Neuronal stem cell (in vitro differentiated cells): ENCODE measurements at regions not wholly inside any gene's neighbourhood (a gene's known extent, or its start where the extent isn't known, plus 50 kb on each side); places are given as distances from the start of the nearest gene placed in this dataset.

ENCODE experiments used
- DNase-seq: peaks from one replicate; pipeline ENCODE4 v3.0.0-alpha.2; 2013; ENCODE audit warnings: low spot score
- H2AFZ ChIP-seq: one replicate; pipeline ENCODE4 v1.6.1; 2013; ENCODE audit warnings: mild to moderate bottlenecking, low read length, inconsistent platforms
- H2AK5ac ChIP-seq: 2 replicates; pipeline ENCODE4 v1.6.1; 2013; ENCODE audit warnings: low read depth, mild to moderate bottlenecking, inconsistent platforms, low read length, moderate library complexity, mixed read lengths
- H2BK120ac ChIP-seq: 2 replicates; pipeline ENCODE4 v1.6.1; 2013; ENCODE audit warnings: low read depth, mild to moderate bottlenecking, inconsistent platforms, low read length, moderate library complexity, mixed read lengths
- H2BK12ac ChIP-seq: one replicate; pipeline ENCODE4 v1.6.1; 2013; ENCODE audit warnings: low read length, inconsistent platforms
- H2BK15ac ChIP-seq: 2 replicates; pipeline ENCODE4 v1.6.1; 2013; ENCODE audit warnings: mild to moderate bottlenecking, low read length, inconsistent platforms, mixed read lengths
- H2BK5ac ChIP-seq: one replicate; pipeline ENCODE4 v1.6.1; 2013; ENCODE audit warnings: inconsistent platforms, mild to moderate bottlenecking, low read length, moderate library complexity
- H3K14ac ChIP-seq: one replicate; pipeline ENCODE4 v1.6.1; 2013; ENCODE audit warnings: low read length, inconsistent platforms
- H3K18ac ChIP-seq: 2 replicates; pipeline ENCODE4 v1.6.1; 2013; ENCODE audit warnings: low read length, inconsistent platforms
- H3K23ac ChIP-seq: 2 replicates; pipeline ENCODE4 v1.6.1; 2013; ENCODE audit warnings: low read depth, mild to moderate bottlenecking, mixed read lengths, low read length, inconsistent platforms; ENCODE audit not compliant: poor library complexity
- H3K27ac ChIP-seq: replicated peaks from 3 replicates; pipeline ENCODE4 v1.5.1; 2013; ENCODE audit warnings: low read length, inconsistent platforms
- H3K27me3 ChIP-seq, 3 experiments: 2 replicates each; pipeline ENCODE4 v1.6.1; 2013; ENCODE audit warnings: low read length in 3 of 3, mild to moderate bottlenecking in 2 of 3, inconsistent platforms in 1 of 3, low read depth in 1 of 3, mixed read lengths in 1 of 3, moderate library complexity in 1 of 3; ENCODE audit not compliant: control insufficient read depth in 3 of 3, insufficient read depth in 3 of 3
- H3K36me3 ChIP-seq, 2 donors: replicated peaks in 1 of 2; 2 replicates each; pipeline ENCODE4 v1.6.1; 2013; ENCODE audit warnings: low read length in 2 of 2; ENCODE audit not compliant: control insufficient read depth in 2 of 2, insufficient read depth in 2 of 2
- H3K4ac ChIP-seq: 2 replicates; pipeline ENCODE4 v1.6.1; 2013; ENCODE audit warnings: inconsistent platforms, mild to moderate bottlenecking, low read length, moderate library complexity
- H3K4me1 ChIP-seq, 2 donors: 1 replicate in 1 of 2; 2 replicates in 1 of 2; pipeline ENCODE4 v1.6.1; 2013; ENCODE audit warnings: low read length in 2 of 2, low read depth in 1 of 2; ENCODE audit not compliant: control insufficient read depth in 2 of 2, insufficient read depth in 1 of 2
- H3K4me2 ChIP-seq: one replicate; pipeline ENCODE4 v1.6.1; 2013; ENCODE audit warnings: mild to moderate bottlenecking, low read length, inconsistent platforms; ENCODE audit not compliant: insufficient read depth, poor library complexity, severe bottlenecking
- H3K4me3 ChIP-seq, 2 donors: 2 replicates each; pipeline ENCODE4 v1.5.1; 2013; ENCODE audit warnings: low read length in 2 of 2, mild to moderate bottlenecking in 2 of 2, inconsistent platforms in 1 of 2, moderate library complexity in 1 of 2
- H3K79me1 ChIP-seq: one replicate; pipeline ENCODE4 v1.6.1; 2013; ENCODE audit warnings: low read depth, mild to moderate bottlenecking, inconsistent platforms, low read length, moderate library complexity
- H3K9ac ChIP-seq: one replicate; pipeline ENCODE4 v1.6.1; 2013; ENCODE audit warnings: mild to moderate bottlenecking, low read depth, low read length, inconsistent platforms; ENCODE audit not compliant: poor library complexity
- H3K9me3 ChIP-seq, 2 donors: replicated peaks in 1 of 2; 2 replicates each; pipeline versions ENCODE3 to v1.6.1; 2013; ENCODE audit warnings: low read length in 2 of 2, mild to moderate bottlenecking in 2 of 2, inconsistent platforms in 1 of 2, low read depth in 1 of 2, mixed read lengths in 1 of 2, moderate library complexity in 1 of 2; ENCODE audit not compliant: control insufficient read depth in 2 of 2, insufficient read depth in 1 of 2
- H4K8ac ChIP-seq: one replicate; pipeline ENCODE4 v1.6.1; 2013; ENCODE audit warnings: low read depth, mild to moderate bottlenecking, inconsistent platforms, low read length, moderate library complexity
- H4K91ac ChIP-seq: one replicate; pipeline ENCODE4 v1.6.1; 2013; ENCODE audit warnings: low read length, low read depth, mild to moderate bottlenecking, inconsistent platforms; ENCODE audit not compliant: poor library complexity
- WGBS, 2 donors: extraction: QIAGEN DNeasy Blood & Tissue Kit; methylation state at CpG; one replicate each; pipeline ENCODE4 v1.1.7; 2013; ENCODE audit warnings: missing lambda C conversion rate in 2 of 2, mixed read lengths in 1 of 2; ENCODE audit not compliant: insufficient read length in 2 of 2, insufficient replicate concordance in 1 of 2; ENCODE audit errors: extremely low coverage in 2 of 2; 5-methylcytosine and 5-hydroxymethylcytosine counted together

GRCh38 chr3:193832833-193833413 is 239.9 kb downstream of the OPA1 start:
- Histone ChIP-seq H3K36me3 (no peaks in the 10 kb centered on the region), H3K4me2 (no peak overlapping the region), H3K18ac (no peak overlapping the region), H3K4ac (no peak overlapping the region), H2BK5ac (no peak overlapping the region), H3K14ac (no peak overlapping the region), H3K9me3 (peaks cover 0 to 5% of the 10 kb centered on the region in 2 donors), H3K4me1 (peaks cover 2% of the 10 kb centered on the region in 2 donors), H4K91ac (no peak overlapping the region), H2AK5ac (no peak overlapping the region), H3K27ac (no peak overlapping the region), H2AFZ (no peak overlapping the region), H2BK12ac (no peak overlapping the region), H2BK120ac (no peak overlapping the region), H4K8ac (no peak overlapping the region), H3K27me3 (no peaks in the 10 kb centered on the region), H3K9ac (no peak overlapping the region), H3K23ac (no peak overlapping the region), H3K79me1 (no peaks in the 10 kb centered on the region), H2BK15ac (no peak overlapping the region), H3K4me3 (no peak overlapping the region)
- DNase-seq: no peak
- no CpG with 5 or more reads among the region's 5 CpGs for WGBS, 2 donors

- no peak overlapping the region for H2BK12ac ChIP-seq
- no peak overlapping the region for H3K4me2 ChIP-seq
- H3K79me1 ChIP-seq: no peaks in the 10 kb centered on the region
- DNase-seq: no peak
- H3K23ac ChIP-seq: no peak overlapping the region
- H3K9ac ChIP-seq: no peak overlapping the region
- no peak overlapping the region for H2AFZ ChIP-seq
- H4K8ac ChIP-seq: no peak overlapping the region
- H3K14ac ChIP-seq: no peak overlapping the region
- H3K4me3 ChIP-seq: no peak overlapping the region
- no peak overlapping the region for H2BK5ac ChIP-seq
- peaks cover 0 to 5% of the 10 kb centered on the region in 2 donors for H3K9me3 ChIP-seq
- H4K91ac ChIP-seq: no peak overlapping the region
- WGBS, 2 donors: no CpG with 5 or more reads among the region's 11 CpGs
- no peak overlapping the region for H2BK15ac ChIP-seq
- H3K27ac ChIP-seq: no peak overlapping the region
- H3K18ac ChIP-seq: peak overlapping the region; percentile 16
- no peak overlapping the region for H2BK120ac ChIP-seq
- H3K36me3 ChIP-seq: no peaks in the 10 kb centered on the region
- no peak overlapping the region for H2AK5ac ChIP-seq
- H3K4ac ChIP-seq: no peak overlapping the region
- H3K4me1 ChIP-seq: peaks cover 0 to 2% of the 10 kb centered on the region in 2 donors
- no peaks in the 10 kb centered on the region for H3K27me3 ChIP-seq
Measured at GRCh38 chr3:193833592-193833991, 240.6 kb downstream of the OPA1 start.

GRCh38 chr3:193835414-193835813 is 242.4 kb downstream of the OPA1 start:
- no peak overlapping the region for H3K4me2 ChIP-seq
- H2AFZ ChIP-seq: no peak overlapping the region
- no peaks in the 10 kb centered on the region for H3K79me1 ChIP-seq
- no peak overlapping the region for H3K4ac ChIP-seq
- H2BK5ac ChIP-seq: no peak overlapping the region
- H4K8ac ChIP-seq: no peak overlapping the region
- no peak overlapping the region for H3K18ac ChIP-seq
- H2BK120ac ChIP-seq: no peak overlapping the region
- no peaks in the 10 kb centered on the region for H3K27me3 ChIP-seq
- no peak overlapping the region for H3K9ac ChIP-seq
- no peak overlapping the region for H4K91ac ChIP-seq
- H3K9me3 ChIP-seq: peaks cover 0 to 5% of the 10 kb centered on the region in 2 donors
- no peak overlapping the region for H2AK5ac ChIP-seq
- H3K36me3 ChIP-seq: no peaks in the 10 kb centered on the region
- no peak overlapping the region for H3K14ac ChIP-seq
- no peak overlapping the region for H2BK15ac ChIP-seq
- peaks cover 0 to 2% of the 10 kb centered on the region in 2 donors for H3K4me1 ChIP-seq
- no peak overlapping the region for H3K27ac ChIP-seq
- H3K4me3 ChIP-seq: no peak overlapping the region
- H3K23ac ChIP-seq: no peak overlapping the region
- no CpG with 5 or more reads among the region's 6 CpGs for WGBS, 2 donors
- no peak for DNase-seq
- H2BK12ac ChIP-seq: no peak overlapping the region

- H3K36me3 ChIP-seq: no peaks in the 10 kb centered on the region
- H4K8ac ChIP-seq: no peak overlapping the region
- H3K27me3 ChIP-seq: no peaks in the 10 kb centered on the region
- H2AFZ ChIP-seq: no peak overlapping the region
- H3K79me1 ChIP-seq: no peaks in the 10 kb centered on the region
- no peak overlapping the region for H3K4me2 ChIP-seq
- H2AK5ac ChIP-seq: no peak overlapping the region
- H3K9ac ChIP-seq: no peak overlapping the region
- H4K91ac ChIP-seq: no peak overlapping the region
- no peak overlapping the region for H3K27ac ChIP-seq
- no peak overlapping the region for H2BK5ac ChIP-seq
- H3K23ac ChIP-seq: no peak overlapping the region
- WGBS, 2 donors: no CpG with 5 or more reads among the region's 2 CpGs
- H3K4ac ChIP-seq: no peak overlapping the region
- H3K18ac ChIP-seq: no peak overlapping the region
- H2BK12ac ChIP-seq: no peak overlapping the region
- no peak overlapping the region for H3K14ac ChIP-seq
- no peaks in the 10 kb centered on the region for H3K4me1 ChIP-seq
- no peak overlapping the region for H3K4me3 ChIP-seq
- H3K9me3 ChIP-seq: peaks cover 0 to 6% of the 10 kb centered on the region in 2 donors
- DNase-seq: no peak
- H2BK15ac ChIP-seq: no peak overlapping the region
- no peak overlapping the region for H2BK120ac ChIP-seq
Measured at GRCh38 chr3:193836511-193836910, 243.5 kb downstream of the OPA1 start.
